ENCODE measurements at regions not wholly inside any gene's neighbourhood (a gene's known extent, or its start where the extent isn't known, plus 50 kb on each side); places are given as distances from the start of the nearest gene placed in this dataset.
A peak's percentile ranks its signal among the peaks of the same experiment; 100 is the strongest.

DNA sequence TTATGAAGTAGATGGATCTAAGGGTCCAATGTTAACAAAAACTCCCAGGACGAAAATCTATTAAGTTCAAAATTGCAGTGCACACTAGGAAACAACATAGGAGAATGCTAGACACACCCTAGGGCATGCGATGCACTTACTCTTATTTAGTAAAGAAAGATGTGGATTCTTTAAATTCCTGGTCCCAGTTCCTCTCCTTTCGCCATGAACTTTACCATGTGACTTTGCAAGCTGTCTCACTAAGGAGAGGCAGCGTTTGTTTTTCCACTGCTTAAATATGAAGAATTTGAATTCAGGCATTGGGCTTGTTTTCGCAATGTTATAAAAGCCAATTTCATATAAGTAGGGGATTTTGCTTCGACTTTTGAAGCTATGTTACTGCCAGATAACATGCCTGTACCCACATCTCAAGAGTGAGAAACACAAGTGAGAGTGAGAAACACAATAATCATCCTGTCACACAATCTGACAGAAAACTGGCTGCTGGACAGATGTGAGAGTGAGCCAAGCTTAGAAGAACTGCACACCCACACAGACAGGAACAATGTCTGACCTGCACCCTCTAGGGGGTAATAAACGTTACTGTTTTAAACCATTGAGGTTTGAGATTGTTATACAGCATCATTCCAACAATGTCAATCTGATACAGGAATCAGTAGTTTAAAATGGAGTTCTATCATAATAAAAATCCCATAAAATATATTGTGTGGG lies 1308.4 kb downstream of the SLITRK5 start:
- TF ChIP-seq, protein P1, sequence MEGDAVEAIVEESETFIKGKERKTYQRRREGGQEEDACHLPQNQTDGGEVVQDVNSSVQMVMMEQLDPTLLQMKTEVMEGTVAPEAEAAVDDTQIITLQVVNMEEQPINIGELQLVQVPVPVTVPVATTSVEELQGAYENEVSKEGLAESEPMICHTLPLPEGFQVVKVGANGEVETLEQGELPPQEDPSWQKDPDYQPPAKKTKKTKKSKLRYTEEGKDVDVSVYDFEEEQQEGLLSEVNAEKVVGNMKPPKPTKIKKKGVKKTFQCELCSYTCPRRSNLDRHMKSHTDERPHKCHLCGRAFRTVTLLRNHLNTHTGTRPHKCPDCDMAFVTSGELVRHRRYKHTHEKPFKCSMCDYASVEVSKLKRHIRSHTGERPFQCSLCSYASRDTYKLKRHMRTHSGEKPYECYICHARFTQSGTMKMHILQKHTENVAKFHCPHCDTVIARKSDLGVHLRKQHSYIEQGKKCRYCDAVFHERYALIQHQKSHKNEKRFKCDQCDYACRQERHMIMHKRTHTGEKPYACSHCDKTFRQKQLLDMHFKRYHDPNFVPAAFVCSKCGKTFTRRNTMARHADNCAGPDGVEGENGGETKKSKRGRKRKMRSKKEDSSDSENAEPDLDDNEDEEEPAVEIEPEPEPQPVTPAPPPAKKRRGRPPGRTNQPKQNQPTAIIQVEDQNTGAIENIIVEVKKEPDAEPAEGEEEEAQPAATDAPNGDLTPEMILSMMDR (IDR thresholded peaks at IDR 0.05; ENCODE audit: low read depth, low read length), result peak; percentile 51
- TF ChIP-seq EZH2phosphoT487 (IDR thresholded peaks at IDR 0.05; ENCODE audit: low read depth), result no peak

Measured in OCI-LY3 (cell line).